Fibroblast of the conjunctiva (primary cell): ENCODE measurements at regions not wholly inside any gene's neighbourhood (a gene's known extent, or its start where the extent isn't known, plus 50 kb on each side); places are given as distances from the start of the nearest gene placed in this dataset.

Source experiments
- DNase-seq: peaks from one replicate; pipeline ENCODE4 v3.0.0-alpha.2; 2010; ENCODE audit warnings: low read depth

DNA sequence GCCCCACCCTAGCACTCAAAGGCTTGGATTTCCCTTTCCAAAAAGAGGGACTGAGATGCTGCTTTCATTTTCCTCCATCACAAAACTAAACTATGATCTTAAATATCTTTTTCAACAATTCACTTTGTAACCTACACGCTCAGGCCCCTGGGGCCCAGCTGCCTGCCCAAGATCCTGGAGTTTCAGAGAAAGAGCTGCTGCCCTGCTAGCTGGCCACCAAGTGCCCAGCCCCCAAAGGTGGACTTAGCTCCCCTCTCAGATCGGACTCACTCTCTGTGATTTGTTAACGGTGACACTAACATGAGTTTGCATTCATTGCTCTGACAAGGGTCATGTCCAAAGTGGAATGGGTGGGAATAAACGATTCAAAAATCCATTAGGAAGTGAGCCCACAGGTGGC is 119.6 kb upstream of the SMAD3 start:
- DNase-seq: no peak

- peak; percentile 65 for DNase-seq
Measured at GRCh38 chr15:66946578-66947164, 118.7 kb upstream of the SMAD3 start.

- DNase-seq: no peak
Measured at GRCh38 chr15:66947471-66947870, 117.9 kb upstream of the SMAD3 start.

- DNase-seq: peak; percentile 48
Measured at GRCh38 chr15:66948294-66948693, 117.1 kb upstream of the SMAD3 start.

GRCh38 chr15:66950114-66950513 is 115.3 kb upstream of the SMAD3 start:
- DNase-seq: no peak

- DNase-seq: no peak
Measured at GRCh38 chr15:66951531-66952320, 113.7 kb upstream of the SMAD3 start.

- no peak for DNase-seq
Measured at GRCh38 chr15:66952756-66953522, 112.5 kb upstream of the SMAD3 start.

- no peak for DNase-seq
Measured at GRCh38 chr15:66953523-66954229, 111.7 kb upstream of the SMAD3 start.

DNA sequence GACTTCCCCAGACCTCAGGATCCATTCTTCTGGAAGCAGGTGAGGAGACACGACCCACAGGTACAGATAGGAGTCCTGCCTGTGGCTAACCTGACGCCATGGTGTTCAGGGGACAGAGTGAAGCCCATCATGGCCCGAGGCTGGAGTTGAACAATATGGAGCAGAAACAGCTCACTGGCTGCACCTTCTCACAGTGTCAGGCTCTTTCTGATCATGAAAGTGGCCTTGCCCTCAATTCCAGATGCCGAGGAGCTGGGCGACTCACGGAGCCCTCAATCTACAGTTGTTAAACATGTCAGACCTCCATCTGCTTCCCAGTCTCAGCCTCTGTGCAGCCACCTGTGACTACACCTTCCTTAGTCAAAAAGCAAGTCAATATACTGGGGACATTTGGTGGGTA is 110.8 kb upstream of the SMAD3 start:
- DNase-seq: no peak

- no peak for DNase-seq
Measured at GRCh38 chr15:66955001-66955516, 110.3 kb upstream of the SMAD3 start.

GRCh38 chr15:66955871-66956585 is 109.4 kb upstream of the SMAD3 start:
- DNase-seq: no peak

DNA sequence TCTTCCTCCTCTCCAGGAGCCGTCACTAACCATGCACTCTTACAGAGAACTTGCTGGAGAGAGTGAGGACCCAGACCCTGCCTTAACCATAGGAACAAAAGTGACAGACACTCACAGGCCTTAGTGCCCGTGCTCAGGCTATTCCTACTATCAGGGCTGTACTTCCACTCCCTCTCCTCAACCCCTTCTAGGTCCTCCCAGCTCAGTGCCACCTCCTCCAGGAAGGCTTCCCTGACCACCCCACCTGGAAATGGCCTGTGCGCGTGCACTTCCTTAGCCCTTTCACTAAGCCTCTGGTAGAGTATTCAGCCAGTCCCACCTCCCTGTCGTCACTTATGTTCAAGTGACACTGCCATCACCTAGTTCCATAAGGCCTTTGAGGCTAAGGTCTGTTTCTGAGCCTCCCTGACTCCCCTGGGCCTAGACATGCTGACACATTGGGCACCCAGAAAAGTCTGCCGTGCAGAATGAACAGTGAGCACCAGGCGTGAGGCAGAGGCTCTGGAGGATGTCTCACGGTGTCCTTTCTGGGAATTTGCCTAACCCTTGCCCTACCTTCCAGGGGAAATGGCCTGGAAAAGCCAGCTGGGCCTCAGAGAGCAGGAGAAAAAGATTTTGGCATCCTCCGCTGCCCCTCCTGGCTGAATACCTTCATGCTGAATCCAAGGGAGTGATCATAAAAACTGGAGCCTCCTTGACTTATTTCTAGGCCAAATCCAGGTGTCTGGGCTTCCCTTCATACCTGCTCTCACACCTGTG is 108.6 kb upstream of the SMAD3 start:
- DNase-seq: no peak

DNA sequence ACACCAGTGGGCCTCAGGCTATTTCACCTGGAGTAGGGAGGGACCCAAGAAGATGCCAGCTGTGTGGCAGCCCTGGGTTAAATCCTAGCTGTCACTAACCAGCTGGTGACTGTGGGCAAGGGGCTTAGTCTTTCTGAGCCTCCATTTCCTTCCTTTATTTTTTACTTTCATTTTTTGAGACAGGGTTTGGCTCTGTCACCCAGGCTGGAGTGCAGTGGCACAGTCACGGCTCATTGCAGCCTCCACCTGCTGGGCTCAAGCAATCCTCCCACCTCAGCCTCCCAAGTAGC is 108.0 kb upstream of the SMAD3 start:
- no peak for DNase-seq

GRCh38 chr15:66959066-66959465 is 106.3 kb upstream of the SMAD3 start:
- no peak for DNase-seq

- no peak for DNase-seq
Measured at GRCh38 chr15:66959875-66960274, 105.5 kb upstream of the SMAD3 start.

- no peak for DNase-seq
Measured at GRCh38 chr15:66960519-66960918, 104.9 kb upstream of the SMAD3 start.

DNA sequence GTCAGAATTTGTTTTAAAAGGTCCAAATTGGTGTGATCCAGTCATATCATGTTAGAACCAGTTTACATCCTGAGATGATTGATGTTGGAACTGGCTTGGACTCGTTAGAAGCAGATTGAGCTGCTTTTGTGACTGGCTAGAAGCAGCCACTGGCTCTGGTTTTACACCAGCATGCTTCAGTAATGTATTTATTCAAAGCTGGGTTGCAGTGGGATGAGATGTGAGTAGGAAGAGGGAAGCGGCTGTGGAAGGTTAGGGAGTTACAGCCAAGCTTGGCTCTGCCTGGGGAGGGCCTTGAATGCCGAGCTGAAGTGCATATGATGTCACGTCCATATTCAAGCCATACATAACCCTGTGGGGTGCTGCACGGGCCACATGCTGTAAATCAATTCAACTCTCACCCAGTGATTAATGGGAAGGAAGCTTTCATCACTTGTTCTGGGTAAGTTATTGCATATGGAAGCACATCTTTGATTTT is 104.0 kb upstream of the SMAD3 start:
- no peak for DNase-seq

GRCh38 chr15:66961901-66962300 is 103.5 kb upstream of the SMAD3 start:
- no peak for DNase-seq

DNA sequence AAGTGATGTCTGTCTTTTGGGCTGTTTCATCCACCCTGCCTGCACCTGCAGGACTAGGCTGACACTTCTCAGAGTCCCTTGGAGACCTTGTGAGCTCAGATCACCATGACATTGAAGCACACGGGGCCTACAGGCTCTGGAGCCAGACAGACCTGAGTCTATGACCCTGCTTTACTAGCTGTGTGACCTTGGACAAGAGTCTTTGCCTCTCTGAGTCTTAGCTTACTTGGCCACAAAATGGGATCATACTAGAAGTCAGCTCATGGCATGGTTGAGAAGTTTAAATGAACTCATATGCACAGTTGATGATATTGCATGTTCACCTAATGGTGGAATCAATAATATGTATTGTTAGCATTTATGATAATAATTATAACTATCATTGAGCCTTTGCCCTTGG is 102.9 kb upstream of the SMAD3 start:
- no peak for DNase-seq

- DNase-seq: no peak
Measured at GRCh38 chr15:66963084-66963483, 102.3 kb upstream of the SMAD3 start.

- DNase-seq: no peak
Measured at GRCh38 chr15:66963710-66964109, 101.7 kb upstream of the SMAD3 start.
